Duodenal mucosa (tissue), 2 donors: ENCODE measurements at regions not wholly inside any gene's neighbourhood (a gene's known extent, or its start where the extent isn't known, plus 50 kb on each side); places are given as distances from the start of the nearest gene placed in this dataset.

Experiments
- H3K27ac ChIP-seq: one replicate; pipeline ENCODE4 v1.7.0; 2013; ENCODE audit warnings: low read depth, low read length
- H3K27me3 ChIP-seq, 2 donors: one replicate each; pipeline ENCODE4 v1.7.0; 2013; ENCODE audit warnings: low read length in 2 of 2, control low read depth in 1 of 2; ENCODE audit not compliant: insufficient read depth in 2 of 2, control insufficient read depth in 1 of 2
- H3K36me3 ChIP-seq, 2 donors: one replicate each; pipeline ENCODE4 v1.7.0; 2013; ENCODE audit warnings: low read length in 2 of 2, control low read depth in 1 of 2; ENCODE audit not compliant: insufficient read depth in 2 of 2, control insufficient read depth in 1 of 2
- H3K4me1 ChIP-seq, 2 donors: one replicate each; pipeline ENCODE4 v1.7.0; 2013; ENCODE audit warnings: low read length in 2 of 2, control low read depth in 1 of 2; ENCODE audit not compliant: insufficient read depth in 2 of 2, control insufficient read depth in 1 of 2
- H3K4me3 ChIP-seq, 2 donors: one replicate each; pipeline ENCODE4 v1.7.0; 2013; ENCODE audit warnings: low read length in 2 of 2, low read depth in 1 of 2
- H3K9ac ChIP-seq, 2 donors: one replicate each; pipeline ENCODE4 v1.7.0; 2013; ENCODE audit warnings: low read length in 2 of 2, low read depth in 1 of 2
- H3K9me3 ChIP-seq, 2 donors: one replicate each; pipeline ENCODE4 v1.7.0; 2013; ENCODE audit warnings: low read length in 2 of 2, control low read depth in 1 of 2; ENCODE audit not compliant: control insufficient read depth in 1 of 2

DNA sequence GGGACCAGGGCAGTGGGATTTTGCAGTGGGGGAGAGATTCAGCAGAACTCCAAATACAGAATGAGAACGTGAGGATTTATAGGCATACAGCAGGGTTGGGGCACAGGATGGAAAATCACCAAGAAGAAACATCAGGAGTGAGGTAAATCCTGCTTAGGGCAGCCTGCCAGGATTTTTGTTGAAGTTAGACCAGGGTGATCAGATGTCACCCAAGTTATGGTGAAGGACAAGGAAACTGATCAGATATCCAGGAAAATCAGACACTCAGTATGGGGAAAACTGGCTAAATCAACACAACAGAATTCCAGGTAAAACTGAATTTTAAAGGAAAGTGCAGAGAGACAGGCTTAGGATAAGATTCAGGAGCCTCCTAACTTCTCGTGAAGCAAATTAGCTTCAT lies 682.4 kb downstream of the TMEM121 start:
- H3K27me3 ChIP-seq = no peaks in the 10 kb centered on the region

GRCh38 chr14:106209755-106210154 lies 683.4 kb downstream of the TMEM121 start:
- no peak overlapping the region for H3K4me3 ChIP-seq
- H3K27ac ChIP-seq = no peak overlapping the region
- no peaks in the 10 kb centered on the region for H3K9me3 ChIP-seq
- H3K27me3 ChIP-seq = no peaks in the 10 kb centered on the region
- H3K9ac ChIP-seq = no peak overlapping the region
- no peaks in the 10 kb centered on the region for H3K36me3 ChIP-seq
- no peaks in the 10 kb centered on the region for H3K4me1 ChIP-seq

More for the DNA sequence above, 682.4 kb downstream of the TMEM121 start:
- Histone ChIP-seq H3K9me3 (no peaks in the 10 kb centered on the region), H3K27ac (no peak overlapping the region), H3K36me3 (no peaks in the 10 kb centered on the region), H3K4me3 (no peak overlapping the region), H3K4me1 (no peaks in the 10 kb centered on the region), H3K9ac (no peak overlapping the region)

DNA sequence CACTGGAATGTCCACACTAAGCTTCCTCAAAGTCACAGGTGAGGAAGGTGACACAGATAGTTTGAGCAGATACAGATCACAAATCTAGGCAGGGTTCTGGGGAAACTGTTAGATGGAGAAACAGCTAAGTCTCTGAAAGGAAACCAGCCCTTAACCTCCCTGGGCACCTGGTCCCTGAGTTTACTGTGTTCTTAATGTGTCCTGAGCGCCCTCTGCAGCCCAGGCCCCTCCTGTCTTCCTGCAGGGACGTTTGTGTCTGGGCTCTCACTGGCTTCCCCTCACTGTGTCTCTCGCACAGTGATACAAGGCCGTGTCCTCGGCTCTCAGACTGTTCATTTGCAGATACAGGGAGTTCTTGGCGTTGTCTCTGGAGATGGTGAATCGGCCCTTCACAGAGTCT lies 684.3 kb downstream of the TMEM121 start:
- no peaks in the 10 kb centered on the region for H3K27me3 ChIP-seq
- H3K27ac ChIP-seq = no peak overlapping the region
- H3K36me3 ChIP-seq = no peaks in the 10 kb centered on the region
- no peak overlapping the region for H3K4me3 ChIP-seq
- no peak overlapping the region for H3K9ac ChIP-seq
- no peaks in the 10 kb centered on the region for H3K9me3 ChIP-seq
- no peaks in the 10 kb centered on the region for H3K4me1 ChIP-seq

DNA sequence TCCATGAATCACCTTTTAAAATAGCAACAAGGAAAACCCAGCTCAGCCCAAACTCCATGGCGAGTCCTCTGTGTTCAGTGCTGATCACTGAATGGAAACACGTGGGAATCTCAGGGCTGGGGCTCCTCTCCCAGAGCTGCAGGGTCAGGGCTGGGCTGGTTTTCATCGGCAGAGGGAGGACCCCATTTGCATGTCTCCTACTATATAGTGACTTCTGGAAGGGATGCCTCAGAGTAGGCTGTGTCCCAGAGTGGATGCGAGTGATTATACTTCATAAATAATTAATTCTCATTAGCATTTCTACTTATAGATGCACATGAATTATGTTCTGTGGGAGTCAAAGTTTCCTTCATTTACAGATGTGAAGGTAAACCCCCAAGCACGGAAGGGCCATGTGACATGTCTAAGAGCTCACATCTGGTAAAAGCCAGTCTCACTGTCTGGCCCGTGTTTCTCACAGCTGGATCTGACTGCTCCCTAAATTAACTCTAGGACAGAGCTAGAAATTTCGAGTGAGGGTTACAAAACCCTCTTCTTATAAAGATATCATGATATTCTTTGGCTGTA lies 685.0 kb downstream of the TMEM121 start:
- Histone ChIP-seq H3K9ac (no peak overlapping the region), H3K27ac (no peak overlapping the region), H3K36me3 (no peaks in the 10 kb centered on the region), H3K27me3 (no peaks in the 10 kb centered on the region), H3K4me1 (no peaks in the 10 kb centered on the region), H3K4me3 (no peak overlapping the region), H3K9me3 (no peaks in the 10 kb centered on the region)

DNA sequence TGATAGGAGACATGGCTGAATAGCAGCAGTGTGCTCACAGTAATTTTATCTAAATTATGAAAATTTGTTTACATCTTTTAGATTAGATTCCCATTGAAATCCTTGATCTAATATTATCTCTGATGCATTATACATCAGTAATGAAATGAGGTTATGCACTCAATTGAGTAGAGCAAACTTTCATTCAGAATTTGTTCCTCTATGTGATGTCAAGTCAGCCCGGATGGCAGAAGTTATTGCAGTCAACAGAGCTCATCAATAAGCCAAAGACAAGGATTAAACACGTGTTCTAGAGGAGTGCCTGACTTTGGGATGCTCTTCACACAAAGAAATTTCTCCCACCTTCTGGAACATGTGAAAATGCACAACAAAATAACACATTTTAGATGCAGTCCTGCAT lies 688.8 kb downstream of the TMEM121 start:
- Histone ChIP-seq H3K9me3 (no peaks in the 10 kb centered on the region), H3K36me3 (no peaks in the 10 kb centered on the region), H3K27ac (no peak overlapping the region), H3K4me3 (no peak overlapping the region), H3K27me3 (no peaks in the 10 kb centered on the region), H3K9ac (no peak overlapping the region), H3K4me1 (no peaks in the 10 kb centered on the region)

- no peak overlapping the region for H3K27ac ChIP-seq
- H3K27me3 ChIP-seq = no peaks in the 10 kb centered on the region
- H3K36me3 ChIP-seq = no peaks in the 10 kb centered on the region
- no peaks in the 10 kb centered on the region for H3K9me3 ChIP-seq
- no peaks in the 10 kb centered on the region for H3K4me1 ChIP-seq
- no peak overlapping the region for H3K9ac ChIP-seq
- no peak overlapping the region for H3K4me3 ChIP-seq
Observed at GRCh38 chr14:106216679-106217078, 690.3 kb downstream of the TMEM121 start.

- H3K9me3 ChIP-seq = no peaks in the 10 kb centered on the region
- H3K4me3 ChIP-seq = no peak overlapping the region
- no peak overlapping the region for H3K9ac ChIP-seq
- no peaks in the 10 kb centered on the region for H3K4me1 ChIP-seq
- no peaks in the 10 kb centered on the region for H3K27me3 ChIP-seq
- no peaks in the 10 kb centered on the region for H3K36me3 ChIP-seq
- H3K27ac ChIP-seq = no peak overlapping the region
Observed at GRCh38 chr14:106218174-106218573, 691.8 kb downstream of the TMEM121 start.

- Histone ChIP-seq H3K27me3 (no peaks in the 10 kb centered on the region), H3K4me1 (no peaks in the 10 kb centered on the region), H3K36me3 (no peaks in the 10 kb centered on the region)
Observed at GRCh38 chr14:106222311-106222710, 695.9 kb downstream of the TMEM121 start.

DNA sequence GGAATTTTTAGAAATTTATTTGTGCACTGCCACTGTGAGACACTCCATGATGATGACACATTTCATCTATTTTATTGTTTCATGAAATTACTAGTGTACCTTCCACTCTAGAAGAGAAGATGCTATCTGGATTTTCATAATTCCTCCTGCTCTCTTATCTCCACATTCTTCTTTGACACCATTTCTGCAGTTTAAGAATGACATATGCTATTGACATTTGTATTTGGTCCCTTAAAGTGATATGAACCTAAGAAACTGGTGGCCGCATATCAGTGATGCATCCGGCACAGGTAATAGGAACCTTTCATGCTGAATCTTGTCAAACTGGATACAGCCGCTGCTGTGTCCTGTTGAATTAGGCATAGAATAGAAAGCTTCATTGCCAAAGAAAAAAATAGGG lies 696.3 kb downstream of the TMEM121 start:
- H3K27ac ChIP-seq = no peak overlapping the region
- H3K36me3 ChIP-seq = no peaks in the 10 kb centered on the region
- no peaks in the 10 kb centered on the region for H3K27me3 ChIP-seq
- no peaks in the 10 kb centered on the region for H3K9me3 ChIP-seq
- H3K4me3 ChIP-seq = no peak overlapping the region
- H3K9ac ChIP-seq = no peak overlapping the region
- no peaks in the 10 kb centered on the region for H3K4me1 ChIP-seq

More at GRCh38 chr14:106222311-106222710, 695.9 kb downstream of the TMEM121 start:
- no peak overlapping the region for H3K9ac ChIP-seq
- H3K9me3 ChIP-seq = no peaks in the 10 kb centered on the region
- H3K27ac ChIP-seq = no peak overlapping the region
- no peak overlapping the region for H3K4me3 ChIP-seq

DNA sequence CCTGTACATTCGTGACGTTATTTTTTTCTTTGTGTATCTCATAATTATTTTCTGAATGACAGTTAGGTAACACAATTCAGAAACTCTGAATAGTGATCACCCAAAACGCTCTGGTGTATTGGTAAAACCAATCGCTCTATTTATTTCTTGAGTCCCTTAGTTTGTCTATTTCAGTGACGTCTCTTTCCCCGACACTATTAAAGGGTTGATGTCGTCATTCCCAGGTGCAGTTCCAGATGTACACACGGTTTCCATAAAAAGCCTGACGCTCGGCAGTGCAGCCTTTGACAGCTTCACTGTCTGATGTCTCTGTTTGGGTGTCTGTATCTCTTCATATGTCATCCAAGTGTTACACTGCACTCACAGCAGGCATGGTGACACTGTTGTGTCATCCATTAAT lies 701.4 kb downstream of the TMEM121 start:
- Histone ChIP-seq H3K9ac (no peak overlapping the region), H3K4me3 (no peak overlapping the region), H3K36me3 (no peaks in the 10 kb centered on the region), H3K27ac (no peak overlapping the region), H3K27me3 (no peaks in the 10 kb centered on the region), H3K9me3 (no peaks in the 10 kb centered on the region), H3K4me1 (no peaks in the 10 kb centered on the region)
